IPS-15b (cell line): ENCODE measurements at regions not wholly inside any gene's neighbourhood (a gene's known extent, or its start where the extent isn't known, plus 50 kb on each side); places are given as distances from the start of the nearest gene placed in this dataset.
A peak's percentile ranks its signal among the peaks of the same experiment; 100 is the strongest.

Experiments
- H3K27me3 ChIP-seq: one replicate; pipeline ENCODE4 v1.6.1; 2013; ENCODE audit warnings: low read length; ENCODE audit not compliant: control insufficient read depth, insufficient read depth
- H3K36me3 ChIP-seq: one replicate; pipeline ENCODE4 v1.6.1; 2013; ENCODE audit warnings: low read length; ENCODE audit not compliant: control insufficient read depth, insufficient read depth
- H3K4me1 ChIP-seq: one replicate; pipeline ENCODE4 v1.6.1; 2013; ENCODE audit warnings: mild to moderate bottlenecking, low read length; ENCODE audit not compliant: control insufficient read depth, insufficient read depth
- H3K4me3 ChIP-seq: one replicate; pipeline ENCODE4 v1.5.1; 2013; ENCODE audit warnings: low read depth, low read length
- H3K9ac ChIP-seq: one replicate; pipeline ENCODE4 v1.6.1; 2013; ENCODE audit warnings: low read depth, mild to moderate bottlenecking, low read length
- H3K9me3 ChIP-seq: one replicate; pipeline ENCODE4 v1.6.1; 2013; ENCODE audit warnings: mild to moderate bottlenecking, low read length; ENCODE audit not compliant: control insufficient read depth, insufficient read depth

DNA sequence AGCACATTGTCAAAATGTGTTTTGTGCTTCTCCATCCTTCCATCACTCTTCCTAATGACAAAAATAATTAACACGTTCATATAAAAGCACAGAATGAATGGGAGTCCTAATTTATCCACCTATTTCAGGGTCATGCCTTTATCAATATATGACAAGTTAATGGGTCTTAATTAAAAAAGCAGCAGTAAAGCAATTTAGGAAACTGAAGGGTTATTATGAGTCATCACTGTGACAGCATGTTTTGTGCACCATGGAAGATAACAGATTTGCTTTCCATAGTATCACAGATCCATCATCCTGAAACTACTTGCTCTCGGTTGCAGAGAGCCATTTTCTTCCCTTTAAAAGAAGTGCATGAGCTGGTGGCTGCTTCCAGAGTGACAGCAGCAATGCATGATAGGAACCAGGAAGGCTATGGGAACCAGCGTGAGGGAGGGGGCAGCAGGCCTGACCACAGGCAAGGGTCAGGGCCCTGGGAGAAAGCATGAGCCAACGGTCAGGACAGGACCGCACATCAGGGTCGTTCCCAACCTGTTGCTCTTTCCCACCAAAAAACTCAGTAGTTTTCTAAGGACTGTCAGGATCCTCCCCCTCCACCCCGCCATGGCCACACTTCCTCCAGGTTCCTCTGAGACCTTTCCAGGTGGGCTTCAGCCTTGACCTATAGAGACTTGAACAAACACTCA, 784.1 kb downstream of the UQCRFS1 start:
- peaks cover 16% of the 10 kb centered on the region for H3K4me1 ChIP-seq
- H3K4me3 ChIP-seq, result no peak overlapping the region
- H3K36me3 ChIP-seq, result no peaks in the 10 kb centered on the region
- no peaks in the 10 kb centered on the region for H3K9me3 ChIP-seq
- H3K27me3 ChIP-seq, result no peaks in the 10 kb centered on the region
- H3K9ac ChIP-seq, result no peak overlapping the region

DNA sequence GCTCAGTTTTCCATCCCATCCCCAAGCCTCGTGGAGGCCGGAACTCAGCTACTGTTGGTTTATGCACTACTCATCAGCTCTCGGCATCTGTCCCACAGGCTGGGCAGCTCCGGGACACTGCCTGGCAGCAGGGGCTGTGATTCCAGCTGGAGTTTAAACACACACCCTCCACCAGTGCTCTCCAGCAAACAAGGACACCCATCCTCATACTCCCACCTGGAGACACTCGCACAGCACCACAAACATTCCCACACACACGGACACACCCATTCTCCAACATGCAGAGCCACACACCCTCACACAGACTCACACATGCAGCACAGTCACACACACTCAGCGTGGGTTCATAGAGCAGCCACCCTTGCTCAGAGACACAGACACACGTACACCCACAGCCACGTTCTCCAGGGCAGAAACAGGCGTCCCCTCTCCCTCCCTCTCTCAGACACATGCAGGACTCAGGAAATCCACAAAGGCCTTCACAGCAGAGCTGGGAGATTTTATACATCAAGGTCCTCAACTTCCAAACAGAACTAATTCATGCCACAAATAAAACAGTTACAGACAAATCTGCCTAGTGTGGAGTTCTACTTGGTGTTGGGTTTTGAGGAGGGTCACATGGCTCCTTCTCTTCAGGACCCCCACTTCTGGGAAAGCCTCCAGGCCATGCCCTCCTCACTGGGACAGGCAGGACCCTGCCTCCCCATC, 785.4 kb downstream of the UQCRFS1 start:
- Histone ChIP-seq H3K27me3 (no peaks in the 10 kb centered on the region), H3K4me3 (no peak overlapping the region), H3K9me3 (no peaks in the 10 kb centered on the region), H3K36me3 (no peaks in the 10 kb centered on the region), H3K9ac (no peak overlapping the region), H3K4me1 (peaks cover 26% of the 10 kb centered on the region)

DNA sequence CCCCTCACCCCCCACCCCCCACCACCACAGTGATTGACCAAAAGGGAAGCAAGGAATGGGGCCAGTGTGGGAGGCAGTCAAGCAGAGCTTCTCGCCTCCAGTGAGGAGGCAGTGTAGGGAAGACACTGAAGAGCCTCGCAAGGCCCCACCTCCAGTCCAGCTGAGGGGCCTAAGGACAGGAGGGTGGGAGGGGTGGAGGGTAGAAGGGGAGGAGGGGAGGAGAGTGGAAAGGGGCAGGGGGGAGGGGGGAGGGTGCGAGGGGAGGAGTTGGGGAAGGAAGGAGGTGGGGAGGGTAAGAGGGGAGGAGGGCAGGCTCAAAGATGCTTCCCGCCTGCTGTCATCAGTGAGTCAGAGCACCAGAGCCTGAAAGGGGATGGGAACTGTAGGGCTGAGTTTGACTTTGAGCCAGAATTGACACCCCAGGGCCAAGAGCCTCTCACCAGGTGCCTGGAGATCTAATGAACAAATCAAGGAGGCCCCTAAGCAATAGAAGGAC, 786.2 kb downstream of the UQCRFS1 start:
- Histone ChIP-seq H3K4me1 (peaks cover 26% of the 10 kb centered on the region), H3K9ac (no peak overlapping the region), H3K36me3 (no peaks in the 10 kb centered on the region), H3K9me3 (no peaks in the 10 kb centered on the region), H3K27me3 (no peaks in the 10 kb centered on the region), H3K4me3 (no peak overlapping the region)

DNA sequence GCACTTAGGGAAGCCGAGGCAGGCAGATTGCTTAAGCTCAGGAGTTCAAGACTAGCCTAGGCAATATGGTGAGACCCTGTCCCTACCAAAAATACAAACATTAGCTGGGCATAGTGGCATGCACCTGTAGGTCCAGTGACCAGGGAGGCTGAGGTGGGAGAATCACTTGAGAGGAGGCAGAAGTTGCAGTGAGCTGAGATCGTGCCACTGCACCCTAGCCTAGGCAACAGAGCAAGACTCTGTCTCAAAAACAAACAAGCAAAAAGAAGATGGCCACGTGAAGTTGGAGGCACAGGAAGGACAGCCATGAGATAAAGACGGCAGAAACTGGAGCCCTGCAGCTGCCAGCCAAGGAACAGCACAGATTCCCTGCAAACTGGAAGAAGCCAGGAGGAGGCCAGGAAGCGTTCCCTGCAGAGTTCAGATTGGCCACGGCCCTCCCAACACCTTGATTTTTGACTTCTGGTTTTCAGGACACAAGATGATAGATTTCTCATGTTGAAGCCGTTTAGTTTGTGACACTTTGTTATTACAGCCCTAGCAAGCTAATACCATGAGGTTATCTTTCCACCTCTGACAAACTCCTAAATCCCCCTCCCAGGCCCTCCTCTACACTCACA, 786.7 kb downstream of the UQCRFS1 start:
- H3K36me3 ChIP-seq, result no peaks in the 10 kb centered on the region
- H3K27me3 ChIP-seq, result no peaks in the 10 kb centered on the region
- H3K4me3 ChIP-seq, result no peak overlapping the region
- no peak overlapping the region for H3K9ac ChIP-seq
- H3K4me1 ChIP-seq, result peaks cover 26% of the 10 kb centered on the region
- H3K9me3 ChIP-seq, result no peaks in the 10 kb centered on the region

DNA sequence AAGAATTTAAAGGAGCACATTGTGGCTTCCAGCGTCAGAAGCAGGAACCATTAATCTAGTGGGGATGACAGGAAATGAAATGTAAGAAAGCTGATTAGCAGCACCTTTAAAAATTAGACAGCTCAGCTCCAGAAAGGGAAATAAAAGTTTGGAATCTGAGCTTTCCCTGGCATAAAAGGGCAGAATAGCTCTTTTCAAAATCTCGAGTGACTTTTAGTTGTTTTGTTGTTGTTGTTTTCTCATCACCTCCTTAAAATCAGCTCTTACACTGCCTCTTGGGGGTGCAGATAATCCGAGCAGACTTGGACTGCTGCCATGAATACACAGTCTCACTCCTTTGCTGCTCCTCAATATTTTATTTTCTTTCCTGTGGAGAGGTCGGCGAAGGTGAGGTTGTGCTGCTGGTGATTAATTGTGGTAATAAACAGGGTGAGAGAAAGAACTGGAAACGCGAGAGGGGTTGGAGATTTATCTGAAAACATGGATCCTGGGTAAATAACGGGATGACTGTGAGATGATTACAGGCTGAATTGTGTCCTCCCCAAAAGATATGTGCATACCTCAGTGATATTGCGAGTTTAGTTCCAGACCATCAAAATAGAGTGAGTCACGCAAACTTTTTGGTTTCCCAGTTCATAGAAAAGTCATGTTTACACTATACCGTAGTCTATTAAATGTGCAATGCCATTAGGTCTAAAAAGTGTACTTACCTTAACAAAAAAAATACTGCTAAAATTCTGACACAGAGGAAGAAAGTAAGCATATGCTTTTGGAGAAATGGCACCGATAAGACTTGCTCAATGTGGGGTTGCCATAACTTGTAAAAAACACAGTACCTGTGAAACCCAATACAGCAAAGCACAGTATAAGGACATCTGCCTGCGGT, 787.7 kb downstream of the UQCRFS1 start:
- no peaks in the 10 kb centered on the region for H3K27me3 ChIP-seq
- H3K9me3 ChIP-seq, result no peaks in the 10 kb centered on the region
- H3K4me3 ChIP-seq, result no peak overlapping the region
- H3K36me3 ChIP-seq, result no peaks in the 10 kb centered on the region
- H3K9ac ChIP-seq, result peak overlapping the region; percentile 32
- H3K4me1 ChIP-seq, result peaks cover 23% of the 10 kb centered on the region

DNA sequence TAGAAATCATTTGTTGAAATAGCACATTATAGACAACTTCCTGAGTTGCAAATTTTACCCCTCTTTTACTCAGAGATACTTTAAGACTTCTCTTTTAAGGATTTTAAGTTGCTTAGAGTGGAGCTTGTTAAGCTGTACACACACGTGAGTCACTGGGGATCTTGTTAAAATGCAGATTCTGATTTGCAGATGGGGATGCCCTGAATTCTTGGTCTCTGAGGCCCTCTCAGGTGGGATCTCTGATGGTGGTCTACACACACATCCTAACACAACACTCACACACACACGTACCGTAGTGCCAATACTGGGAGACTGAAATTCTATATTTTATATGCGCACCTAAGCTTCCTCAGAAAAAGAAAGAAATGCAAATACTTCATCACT, 788.3 kb downstream of the UQCRFS1 start:
- Histone ChIP-seq H3K36me3 (no peaks in the 10 kb centered on the region), H3K9ac (no peak overlapping the region), H3K4me1 (peaks cover 23% of the 10 kb centered on the region), H3K9me3 (no peaks in the 10 kb centered on the region), H3K27me3 (no peaks in the 10 kb centered on the region), H3K4me3 (no peak overlapping the region)

DNA sequence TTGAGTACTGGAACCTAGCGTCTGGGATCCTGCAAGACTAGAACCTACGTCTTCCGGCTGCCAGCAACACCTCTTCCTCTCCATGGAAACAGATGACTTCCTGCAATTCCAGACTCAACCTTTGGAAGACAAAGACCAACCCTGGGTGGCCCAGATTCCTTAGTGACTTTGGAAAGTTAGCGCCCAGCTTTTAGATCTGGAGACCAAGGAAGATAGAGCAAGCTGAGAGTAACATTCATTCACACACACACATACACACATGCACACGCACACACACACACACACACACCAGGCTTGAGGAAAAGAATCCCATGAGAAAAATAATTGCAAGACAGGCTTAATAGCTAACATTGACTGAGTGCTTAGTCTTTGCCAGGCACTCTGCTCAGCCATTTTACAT, 788.9 kb downstream of the UQCRFS1 start:
- no peak overlapping the region for H3K9ac ChIP-seq
- H3K4me3 ChIP-seq, result no peak overlapping the region
- no peaks in the 10 kb centered on the region for H3K36me3 ChIP-seq
- H3K9me3 ChIP-seq, result no peaks in the 10 kb centered on the region
- peaks cover 23% of the 10 kb centered on the region for H3K4me1 ChIP-seq
- H3K27me3 ChIP-seq, result no peaks in the 10 kb centered on the region

DNA sequence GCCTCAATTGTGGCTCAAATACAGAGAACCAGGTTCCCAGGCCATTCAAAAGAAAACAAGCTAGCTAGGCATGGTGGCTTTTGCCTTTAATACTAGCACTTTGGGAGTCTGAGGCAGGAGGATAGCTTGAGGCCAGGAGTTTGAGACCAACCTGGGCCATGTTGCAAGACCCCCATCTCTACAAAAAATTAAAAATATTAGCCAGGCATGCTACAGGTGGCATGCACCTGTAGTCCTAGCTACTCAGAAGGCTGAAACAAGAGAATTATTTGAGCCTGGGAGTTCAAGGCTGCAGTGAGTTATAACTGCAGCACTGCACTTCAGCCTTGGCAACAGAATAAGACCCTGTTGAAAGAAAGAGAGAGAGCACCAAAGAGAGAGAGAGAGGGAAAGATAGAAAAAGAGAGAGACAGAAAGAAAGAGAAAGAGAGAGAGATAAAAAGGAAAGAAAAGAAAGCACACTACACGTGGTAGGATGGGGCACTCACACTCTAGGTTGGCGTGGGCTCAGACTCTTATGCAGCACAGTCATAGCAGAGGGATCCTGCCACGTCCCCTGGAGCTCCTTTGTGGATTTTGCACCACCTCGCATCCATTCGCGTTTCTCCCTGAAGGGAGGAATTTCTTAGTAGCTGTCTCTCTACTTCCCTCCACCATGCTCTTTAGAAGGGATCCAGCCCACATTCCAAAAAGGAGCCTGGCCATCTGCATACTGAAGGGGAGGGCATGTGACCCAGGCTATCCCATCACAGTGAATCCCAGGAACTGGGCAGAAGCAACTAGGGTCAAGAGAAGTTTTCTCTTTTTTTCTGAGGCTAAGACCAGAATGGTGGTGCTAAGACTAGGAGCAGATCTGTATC, 789.9 kb downstream of the UQCRFS1 start:
- no peak overlapping the region for H3K4me3 ChIP-seq
- H3K36me3 ChIP-seq, result no peaks in the 10 kb centered on the region
- H3K27me3 ChIP-seq, result no peaks in the 10 kb centered on the region
- H3K9me3 ChIP-seq, result no peaks in the 10 kb centered on the region
- peaks cover 23% of the 10 kb centered on the region for H3K4me1 ChIP-seq
- no peak overlapping the region for H3K9ac ChIP-seq

DNA sequence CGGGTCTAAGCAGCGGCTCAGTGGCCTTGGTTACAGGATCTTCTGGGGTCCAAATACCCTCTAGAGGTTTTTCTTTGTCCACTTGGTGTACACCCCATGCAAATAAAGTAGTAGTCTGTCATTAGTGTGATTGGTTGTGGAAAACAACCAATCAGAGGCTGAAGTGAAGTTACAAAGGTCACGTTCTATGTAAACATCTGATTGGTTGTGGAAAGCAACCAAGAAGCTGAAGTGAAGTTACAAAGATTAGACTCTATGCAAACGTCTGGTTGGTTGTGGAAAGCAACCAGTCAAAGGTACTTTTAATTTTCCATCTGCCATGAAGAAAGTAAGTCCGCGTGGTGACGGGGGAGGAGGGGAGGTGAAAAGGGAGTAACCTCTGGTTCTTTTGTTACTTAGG, 790.9 kb downstream of the UQCRFS1 start:
- peaks cover 20% of the 10 kb centered on the region for H3K4me1 ChIP-seq
- no peaks in the 10 kb centered on the region for H3K9me3 ChIP-seq
- H3K27me3 ChIP-seq, result no peaks in the 10 kb centered on the region
- H3K9ac ChIP-seq, result no peak overlapping the region
- H3K4me3 ChIP-seq, result no peak overlapping the region
- no peaks in the 10 kb centered on the region for H3K36me3 ChIP-seq

DNA sequence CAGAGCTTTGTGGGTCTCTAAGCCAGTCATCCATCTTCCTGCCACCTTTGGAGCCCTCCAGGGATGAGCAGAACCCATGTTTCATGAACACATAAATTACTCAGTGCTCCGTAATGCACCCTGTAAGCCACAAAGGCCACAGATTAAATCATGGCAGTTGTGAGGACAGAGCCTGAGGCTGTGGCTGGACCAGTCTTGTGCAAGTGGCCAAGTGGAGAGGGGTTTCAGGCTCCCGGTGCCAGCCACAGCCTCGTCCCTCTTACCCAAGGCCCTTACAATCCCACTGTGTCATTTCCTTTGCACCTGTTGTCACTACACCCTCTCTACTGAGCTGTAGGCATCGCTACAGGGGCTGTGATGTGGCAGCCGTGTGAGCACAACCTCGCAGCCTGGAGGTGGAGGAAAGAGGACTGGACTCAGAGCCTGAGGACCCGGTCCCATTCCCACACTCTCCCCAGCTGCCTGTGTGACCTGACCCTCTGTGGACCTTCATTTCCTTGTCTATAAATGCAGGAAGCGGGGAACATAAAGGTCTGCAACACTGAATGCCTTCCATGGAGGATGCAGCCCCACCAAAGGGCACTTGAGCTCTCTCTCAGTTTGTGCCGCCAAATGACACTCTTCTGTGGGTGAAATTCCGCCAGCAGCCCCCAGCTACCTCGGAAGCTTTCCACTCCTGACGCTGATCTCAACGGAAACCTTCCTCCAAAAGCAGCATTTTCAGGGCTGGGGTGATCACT, 792.0 kb downstream of the UQCRFS1 start:
- Histone ChIP-seq H3K4me3 (no peak overlapping the region), H3K9me3 (no peaks in the 10 kb centered on the region), H3K36me3 (no peaks in the 10 kb centered on the region), H3K4me1 (peaks cover 20% of the 10 kb centered on the region), H3K9ac (no peak overlapping the region), H3K27me3 (no peaks in the 10 kb centered on the region)
